Lower leg skin (tissue), 3 donors: ENCODE measurements at regions not wholly inside any gene's neighbourhood (a gene's known extent, or its start where the extent isn't known, plus 50 kb on each side); places are given as distances from the start of the nearest gene placed in this dataset.

Experiments
- CTCF ChIP-seq, 3 donors: fragments of 450-650 bp; IDR thresholded peaks; one replicate each; pipeline ENCODE4 v1.5.1; 2016; ENCODE audit warnings: antibody characterized with exemption in 3 of 3, mild to moderate bottlenecking in 3 of 3, moderate library complexity in 2 of 3
- POLR2A ChIP-seq, 2 donors: fragments of 450-650 bp; IDR thresholded peaks; one replicate each; pipeline ENCODE4 v1.6.1; 2016 to 2017; ENCODE audit warnings: antibody characterized with exemption in 2 of 2, mild to moderate bottlenecking in 1 of 2, moderate library complexity in 1 of 2

GRCh38 chr12:98421316-98421715 lies 94.1 kb upstream of the TMPO start:
- no peak for TF ChIP-seq CTCF (IDR thresholded peaks at IDR 0.05)
- TF ChIP-seq POLR2A (IDR thresholded peaks at IDR 0.05), result no peak
